Loucy (cell line): ENCODE measurements at regions not wholly inside any gene's neighbourhood (a gene's known extent, or its start where the extent isn't known, plus 50 kb on each side); places are given as distances from the start of the nearest gene placed in this dataset.
A peak's percentile ranks its signal among the peaks of the same experiment; 100 is the strongest.

Source experiments
- H2AFZ ChIP-seq: fragments of 200-600 bp; sonication (generic); 2 replicates; pipeline ENCODE4 v1.6.0; 2016; ENCODE audit warnings: antibody characterized with exemption, mild to moderate bottlenecking, low read length, moderate library complexity
- H3F3A ChIP-seq: fragments of 200-600 bp; 2 replicates; pipeline ENCODE4 v1.6.0; 2016; ENCODE audit warnings: antibody characterized with exemption, low read depth, mild to moderate bottlenecking
- H3K27me3 ChIP-seq: fragments of 200-600 bp; sonication (generic); 2 replicates; pipeline ENCODE4 v1.6.1; 2014; ENCODE audit warnings: low read length, mild to moderate bottlenecking; ENCODE audit not compliant: insufficient read depth, poor library complexity, severe bottlenecking
- H3K36me3 ChIP-seq: fragments of 200-600 bp; sonication (generic); 2 replicates; pipeline ENCODE4 v1.6.1; 2016; ENCODE audit warnings: low read length; ENCODE audit not compliant: insufficient read depth
- H3K4me1 ChIP-seq: fragments of 200-600 bp; sonication (generic); 2 replicates; pipeline ENCODE4 v1.5.1; 2014; ENCODE audit warnings: low read length, mild to moderate bottlenecking; ENCODE audit not compliant: insufficient read depth, poor library complexity, severe bottlenecking
- H3K4me2 ChIP-seq: fragments of 200-600 bp; sonication (generic); 2 replicates; pipeline ENCODE4 v1.6.0; 2014; ENCODE audit warnings: antibody characterized with exemption, low read length, low read depth, mild to moderate bottlenecking; ENCODE audit not compliant: poor library complexity, severe bottlenecking
- H3K4me3 ChIP-seq: fragments of 200-600 bp; sonication (generic); 2 replicates; pipeline ENCODE4 v1.5.1; 2014; ENCODE audit warnings: low read length, mild to moderate bottlenecking, mixed read lengths; ENCODE audit not compliant: poor library complexity, severe bottlenecking
- H3K79me2 ChIP-seq: fragments of 200-600 bp; sonication (generic); 2 replicates; pipeline ENCODE4 v1.6.1; 2014; ENCODE audit warnings: low read length; ENCODE audit not compliant: insufficient read depth
- H3K9ac ChIP-seq: fragments of 200-600 bp; sonication (generic); 2 replicates; pipeline ENCODE4 v1.6.0; 2014; ENCODE audit warnings: mild to moderate bottlenecking, low read depth, low read length, moderate library complexity; ENCODE audit not compliant: poor library complexity, severe bottlenecking
- H3K9me2 ChIP-seq: fragments of 200-600 bp; sonication (generic); replicated peaks from 2 replicates; pipeline ENCODE4 v1.6.1; 2016; ENCODE audit warnings: low read depth, low read length, mixed read lengths
- H3K9me3 ChIP-seq: fragments of 200-600 bp; sonication (generic); 2 replicates; pipeline ENCODE4 v1.6.1; 2014; ENCODE audit warnings: mild to moderate bottlenecking, antibody characterized with exemption, low read length, low read depth; ENCODE audit not compliant: insufficient read depth
- H4K20me1 ChIP-seq: fragments of 200-600 bp; sonication (generic); 2 replicates; pipeline ENCODE4 v1.6.0; 2014; ENCODE audit warnings: antibody characterized with exemption, low read length, mild to moderate bottlenecking; ENCODE audit not compliant: insufficient read depth, poor library complexity, severe bottlenecking
- CTCF ChIP-seq: fragments of 200-600 bp; sonication (generic); conservative IDR thresholded peaks from 2 replicates; pipeline ENCODE4 v1.5.1; 2014; ENCODE audit warnings: mild to moderate bottlenecking, antibody characterized with exemption, low read length
- EZH2phosphoT487 ChIP-seq: fragments of 200-600 bp; IDR thresholded peaks from 2 replicates; pipeline ENCODE4 v1.6.1; 2018; ENCODE audit warnings: antibody characterized with exemption, mild to moderate bottlenecking, moderate library complexity, borderline replicate concordance

GRCh38 chr1:5394111-5394510 lies 598.1 kb downstream of the NPHP4 start:
- Histone ChIP-seq H3K4me3 (no peak overlapping the region), H2AFZ (no peak overlapping the region), H4K20me1 (no peaks in the 10 kb centered on the region), H3K9me2 (no peaks in the 10 kb centered on the region), H3K79me2 (no peaks in the 10 kb centered on the region), H3K27me3 (no peaks in the 10 kb centered on the region), H3K9me3 (0 out of 2 replicates have a peak, but pooled peaks cover 4% of the 10 kb centered on the region), H3K4me1 (peaks cover 14% of the 10 kb centered on the region), H3K4me2 (no peak overlapping the region), H3K36me3 (no peaks in the 10 kb centered on the region), H3F3A (peaks cover 5% of the 10 kb centered on the region; the same call in 1 of the 2 replicates), H3K9ac (no peak overlapping the region)
- TF ChIP-seq EZH2phosphoT487: no peak
- TF ChIP-seq CTCF: peak; percentile 28; the same call in 1 of the 2 replicates

- H3K9ac ChIP-seq: no peak overlapping the region
- H3K4me2 ChIP-seq: no peak overlapping the region
- no peaks in the 10 kb centered on the region for H3K27me3 ChIP-seq
- H3K79me2 ChIP-seq: no peaks in the 10 kb centered on the region
- peaks cover 19% of the 10 kb centered on the region for H3K4me1 ChIP-seq
- H3K36me3 ChIP-seq: no peaks in the 10 kb centered on the region
- H3F3A ChIP-seq: peaks cover 10% of the 10 kb centered on the region; the same call in 1 of the 2 replicates
- no peaks in the 10 kb centered on the region for H4K20me1 ChIP-seq
- no peak overlapping the region for H3K4me3 ChIP-seq
- H3K9me2 ChIP-seq: no peaks in the 10 kb centered on the region
- no peak for TF ChIP-seq EZH2phosphoT487
- no peak for TF ChIP-seq CTCF
- H2AFZ ChIP-seq: no peak overlapping the region
- 0 out of 2 replicates have a peak, but pooled peaks cover 4% of the 10 kb centered on the region for H3K9me3 ChIP-seq
Measured at GRCh38 chr1:5393603-5394002, 598.6 kb downstream of the NPHP4 start.

- Histone ChIP-seq H3K79me2 (no peaks in the 10 kb centered on the region), H3K4me1 (peaks cover 24% of the 10 kb centered on the region), H3K36me3 (no peaks in the 10 kb centered on the region), H3K27me3 (no peaks in the 10 kb centered on the region), H3K9ac (no peak overlapping the region), H3F3A (peaks cover 10% of the 10 kb centered on the region; the same call in 1 of the 2 replicates), H2AFZ (no peak overlapping the region), H3K4me3 (no peak overlapping the region), H3K9me2 (no peaks in the 10 kb centered on the region), H3K4me2 (no peak overlapping the region), H4K20me1 (no peaks in the 10 kb centered on the region), H3K9me3 (0 out of 2 replicates have a peak, but pooled peaks cover 4% of the 10 kb centered on the region)
- TF ChIP-seq EZH2phosphoT487 (no peak), CTCF (no peak)
Measured at GRCh38 chr1:5393146-5393545, 599.1 kb downstream of the NPHP4 start.
